GM12878 (cell line): ENCODE measurements at regions not wholly inside any gene's neighbourhood (a gene's known extent, or its start where the extent isn't known, plus 50 kb on each side); places are given as distances from the start of the nearest gene placed in this dataset.

Source experiments
- ATF7 ChIP-seq: fragments of 450-650 bp; IDR thresholded peaks from 2 replicates; pipeline ENCODE4 v1.6.1; 2016; ENCODE audit warnings: low read depth, mild to moderate bottlenecking
- BMI1 ChIP-seq: fragments of 450-650 bp; IDR thresholded peaks from 2 replicates; pipeline ENCODE4 v1.6.1; 2016; ENCODE audit warnings: mild to moderate bottlenecking, moderate library complexity, borderline replicate concordance
- POLR2A ChIP-seq: IDR thresholded peaks from 2 replicates; pipeline ENCODE4 v1.6.1; 2011; ENCODE audit warnings: low read depth, mild to moderate bottlenecking, low read length
- SIN3A ChIP-seq: IDR thresholded peaks from 2 replicates; pipeline ENCODE4 v1.6.1; 2012; ENCODE audit warnings: low read depth, low read length, improper control_type of control experiment
- SMC3 ChIP-seq: IDR thresholded peaks from 2 replicates; pipeline ENCODE4 v1.6.1; 2011; ENCODE audit warnings: low read length, improper control_type of control experiment, borderline replicate concordance
- TF ChIP-seq, protein P1 (sequence below), 3 experiments: IDR thresholded peaks in 2 of 3; conservative IDR thresholded peaks in 1 of 3; 2 replicates each; pipeline ENCODE4 v1.5.1; 2011; ENCODE audit warnings: low read depth in 3 of 3, low read length in 3 of 3, mild to moderate bottlenecking in 3 of 3, control low read depth in 2 of 3, moderate library complexity in 2 of 3, inconsistent platforms in 1 of 3, mixed read lengths in 1 of 3; ENCODE audit not compliant: control insufficient read depth in 2 of 3, insufficient read depth in 1 of 3; ENCODE audit errors: extremely low read depth in 1 of 3
- TF ChIP-seq, protein P2 (sequence below): fragments of 450-650 bp; formaldehyde crosslinking; IDR thresholded peaks from 2 replicates; pipeline ENCODE4 v1.5.0; 2022; ENCODE audit warnings: mild to moderate bottlenecking, missing genetic modification characterization

DNA sequence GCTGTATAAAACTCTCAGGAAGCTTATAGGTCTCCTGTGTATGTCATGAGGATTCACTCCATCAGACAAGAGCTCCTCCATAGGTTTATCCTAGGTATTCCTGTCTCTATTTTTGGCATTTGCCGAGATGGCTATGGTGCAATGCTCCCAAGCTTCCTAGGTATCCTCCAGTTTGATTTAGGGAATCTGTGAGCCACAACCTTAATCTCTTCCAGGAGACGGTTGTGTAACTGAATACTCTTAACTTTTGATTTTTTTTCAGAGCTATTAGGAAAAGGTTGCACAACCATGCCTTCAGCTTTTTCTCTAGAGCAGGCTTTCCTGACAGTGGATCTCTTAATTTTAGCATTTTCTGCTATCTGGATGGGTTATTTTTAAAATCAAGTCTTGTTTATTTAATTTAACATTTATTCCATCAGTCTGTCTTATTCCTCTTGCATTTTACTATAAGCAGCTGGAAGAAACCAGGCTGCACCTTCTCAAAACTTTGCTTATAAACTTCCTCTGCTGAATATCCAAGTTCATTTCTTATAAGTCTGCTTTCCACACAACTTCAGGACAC is 69.4 kb upstream of the BACE2 start:
- TF ChIP-seq, protein P1, sequence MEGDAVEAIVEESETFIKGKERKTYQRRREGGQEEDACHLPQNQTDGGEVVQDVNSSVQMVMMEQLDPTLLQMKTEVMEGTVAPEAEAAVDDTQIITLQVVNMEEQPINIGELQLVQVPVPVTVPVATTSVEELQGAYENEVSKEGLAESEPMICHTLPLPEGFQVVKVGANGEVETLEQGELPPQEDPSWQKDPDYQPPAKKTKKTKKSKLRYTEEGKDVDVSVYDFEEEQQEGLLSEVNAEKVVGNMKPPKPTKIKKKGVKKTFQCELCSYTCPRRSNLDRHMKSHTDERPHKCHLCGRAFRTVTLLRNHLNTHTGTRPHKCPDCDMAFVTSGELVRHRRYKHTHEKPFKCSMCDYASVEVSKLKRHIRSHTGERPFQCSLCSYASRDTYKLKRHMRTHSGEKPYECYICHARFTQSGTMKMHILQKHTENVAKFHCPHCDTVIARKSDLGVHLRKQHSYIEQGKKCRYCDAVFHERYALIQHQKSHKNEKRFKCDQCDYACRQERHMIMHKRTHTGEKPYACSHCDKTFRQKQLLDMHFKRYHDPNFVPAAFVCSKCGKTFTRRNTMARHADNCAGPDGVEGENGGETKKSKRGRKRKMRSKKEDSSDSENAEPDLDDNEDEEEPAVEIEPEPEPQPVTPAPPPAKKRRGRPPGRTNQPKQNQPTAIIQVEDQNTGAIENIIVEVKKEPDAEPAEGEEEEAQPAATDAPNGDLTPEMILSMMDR (IDR thresholded peaks at IDR 0.05 in 2 of 3, conservative IDR thresholded peaks at IDR 0.05 in 1 of 3; ENCODE audit: control insufficient read depth in 2 of 3, extremely low read depth in 1 of 3, insufficient read depth in 1 of 3, low read depth in 3 of 3, low read length in 3 of 3), result no peak
- no peak for TF ChIP-seq POLR2A
- TF ChIP-seq SIN3A, result no peak
- TF ChIP-seq SMC3, result no peak
- no peak for TF ChIP-seq ATF7
- no peak for TF ChIP-seq BMI1
- TF ChIP-seq, protein P2, sequence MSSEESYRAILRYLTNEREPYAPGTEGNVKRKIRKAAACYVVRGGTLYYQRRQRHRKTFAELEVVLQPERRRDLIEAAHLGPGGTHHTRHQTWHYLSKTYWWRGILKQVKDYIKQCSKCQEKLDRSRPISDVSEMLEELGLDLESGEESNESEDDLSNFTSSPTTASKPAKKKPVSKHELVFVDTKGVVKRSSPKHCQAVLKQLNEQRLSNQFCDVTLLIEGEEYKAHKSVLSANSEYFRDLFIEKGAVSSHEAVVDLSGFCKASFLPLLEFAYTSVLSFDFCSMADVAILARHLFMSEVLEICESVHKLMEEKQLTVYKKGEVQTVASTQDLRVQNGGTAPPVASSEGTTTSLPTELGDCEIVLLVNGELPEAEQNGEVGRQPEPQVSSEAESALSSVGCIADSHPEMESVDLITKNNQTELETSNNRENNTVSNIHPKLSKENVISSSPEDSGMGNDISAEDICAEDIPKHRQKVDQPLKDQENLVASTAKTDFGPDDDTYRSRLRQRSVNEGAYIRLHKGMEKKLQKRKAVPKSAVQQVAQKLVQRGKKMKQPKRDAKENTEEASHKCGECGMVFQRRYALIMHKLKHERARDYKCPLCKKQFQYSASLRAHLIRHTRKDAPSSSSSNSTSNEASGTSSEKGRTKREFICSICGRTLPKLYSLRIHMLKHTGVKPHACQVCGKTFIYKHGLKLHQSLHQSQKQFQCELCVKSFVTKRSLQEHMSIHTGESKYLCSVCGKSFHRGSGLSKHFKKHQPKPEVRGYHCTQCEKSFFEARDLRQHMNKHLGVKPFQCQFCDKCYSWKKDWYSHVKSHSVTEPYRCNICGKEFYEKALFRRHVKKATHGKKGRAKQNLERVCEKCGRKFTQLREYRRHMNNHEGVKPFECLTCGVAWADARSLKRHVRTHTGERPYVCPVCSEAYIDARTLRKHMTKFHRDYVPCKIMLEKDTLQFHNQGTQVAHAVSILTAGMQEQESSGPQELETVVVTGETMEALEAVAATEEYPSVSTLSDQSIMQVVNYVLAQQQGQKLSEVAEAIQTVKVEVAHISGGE (CRISPR knock-in tag), result no peak
